ENCODE measurements at regions not wholly inside any gene's neighbourhood (a gene's known extent, or its start where the extent isn't known, plus 50 kb on each side); places are given as distances from the start of the nearest gene placed in this dataset.

DNA sequence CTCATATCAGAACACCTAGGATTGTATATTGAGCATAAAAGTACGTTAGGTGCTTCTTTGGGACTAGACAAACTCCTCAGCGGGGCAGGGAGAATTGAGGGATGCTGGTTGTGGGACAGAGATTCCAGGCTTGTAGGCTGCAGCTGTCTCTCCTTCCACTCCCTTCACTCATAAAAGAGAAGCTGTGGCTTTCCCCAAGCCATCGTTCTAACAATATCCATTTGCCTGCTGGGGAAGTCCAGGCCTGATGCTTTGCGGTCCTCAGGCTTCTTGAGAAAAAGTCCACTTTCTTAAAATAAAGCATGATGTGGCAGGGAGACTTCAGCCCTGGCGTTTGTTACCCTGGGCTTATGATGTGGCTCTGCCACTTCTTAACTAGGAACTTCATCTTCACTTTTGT, 129.3 kb upstream of the OSMR start:
- no peak for DNase-seq
- H3K9me3 Mint-ChIP-seq (ENCODE audit: insufficient read depth), result no peaks in the 10 kb centered on the region
- 0% methylated on average over 1 of the region's 5 CpGs for whole genome bisulfite sequencing (ENCODE audit: insufficient coverage)
- Histone ChIP-seq H2AFZ (ENCODE audit: insufficient read depth, low read depth, low read length, poor library complexity, severe bottlenecking) (no peak overlapping the region), H3K4me2 (replicated peaks; ENCODE audit: low read depth, low read length, poor library complexity, severe bottlenecking) (no peak overlapping the region), H3K36me3 (replicated peaks in 1 of 2; ENCODE audit: control extremely low read depth in 1 of 2, control insufficient read depth in 1 of 2, extremely low read depth in 1 of 2, insufficient read depth in 2 of 2, low read length in 1 of 2) (no peaks in the 10 kb centered on the region), H3K27me3 (replicated peaks in 1 of 4; ENCODE audit: control extremely low read depth in 1 of 4, control insufficient read depth in 3 of 4, insufficient read depth in 4 of 4, low read length in 3 of 4) (no peaks in the 10 kb centered on the region), H3K4me3 (ENCODE audit: control extremely low read depth in 1 of 5, extremely low read depth in 1 of 5, insufficient read depth in 1 of 5, low read depth in 2 of 5, low read length in 4 of 5) (no peak overlapping the region), H3K9me3 (ENCODE audit: control extremely low read depth in 1 of 3, control insufficient read depth in 2 of 3, insufficient read depth in 1 of 3, low read length in 2 of 3) (no peaks in the 10 kb centered on the region), H3K9ac (ENCODE audit: low read length) (no peak overlapping the region), H4K20me1 (ENCODE audit: control insufficient read depth, insufficient read depth, low read length, poor library complexity, severe bottlenecking) (no peaks in the 10 kb centered on the region), H3K79me2 (ENCODE audit: control insufficient read depth, insufficient read depth, low read length) (no peaks in the 10 kb centered on the region), H3K4me1 (ENCODE audit: control insufficient read depth in 2 of 2, insufficient read depth in 2 of 2, low read length in 2 of 2) (no peaks in the 10 kb centered on the region), H3K27ac (ENCODE audit: low read length in 2 of 2) (no peak overlapping the region)
- TF ChIP-seq EZH2 (IDR thresholded peaks at IDR 0.05; ENCODE audit: borderline replicate concordance, insufficient read depth, low read depth, low read length, poor library complexity, severe bottlenecking), result no peak
- no peak for ATAC-seq (ENCODE audit: low read depth)
- no peaks in the 10 kb centered on the region for H3K27me3 Mint-ChIP-seq
- H3K4me1 Mint-ChIP-seq, result no peaks in the 10 kb centered on the region
- ChIA-PET CTCF (no interaction called here), POLR2A (no interaction called here)
- no peak overlapping the region for H3K4me3 Mint-ChIP-seq
- intact Hi-C loops (cut with micrococcal nuclease), result no loop called here
- no peak overlapping the region for H3K27ac Mint-ChIP-seq

DNA sequence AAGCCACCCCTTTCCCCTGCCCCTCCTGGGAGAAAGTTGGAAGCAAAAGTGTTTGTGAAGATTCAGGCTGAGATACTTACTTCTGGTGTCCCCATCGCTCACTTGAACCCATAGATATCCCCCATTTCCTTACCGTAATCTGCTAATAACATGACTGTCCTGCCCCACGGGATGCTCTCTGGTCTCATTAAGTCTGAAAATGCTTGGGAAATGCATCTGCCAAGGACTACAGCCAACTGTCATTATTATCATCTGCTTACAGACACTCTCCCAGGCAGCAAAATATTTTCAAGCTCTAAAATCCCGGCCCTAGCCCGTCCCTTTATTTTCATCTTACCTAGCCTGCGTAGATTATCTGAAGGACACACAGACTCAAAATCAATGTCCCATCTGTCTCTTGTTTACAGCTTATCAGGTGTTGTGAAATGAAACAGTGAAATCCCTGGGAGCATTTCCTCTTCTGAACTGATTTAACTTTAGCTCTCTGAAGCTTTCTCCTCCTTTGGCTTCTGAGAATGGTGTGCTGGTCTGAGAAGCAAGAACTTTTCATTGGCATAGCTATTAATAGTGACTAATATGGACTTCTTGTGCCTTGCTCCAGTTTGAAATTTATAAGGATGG, 126.9 kb upstream of the OSMR start:
- DNase-seq (no peak), ATAC-seq (ENCODE audit: low read depth) (no peak)
- Histone ChIP-seq H3K9ac (ENCODE audit: low read length) (no peak overlapping the region), H3K27ac (ENCODE audit: low read length in 2 of 2) (no peak overlapping the region), H4K20me1 (ENCODE audit: control insufficient read depth, insufficient read depth, low read length, poor library complexity, severe bottlenecking) (no peaks in the 10 kb centered on the region), H2AFZ (ENCODE audit: insufficient read depth, low read depth, low read length, poor library complexity, severe bottlenecking) (no peak overlapping the region), H3K36me3 (replicated peaks in 1 of 2; ENCODE audit: control extremely low read depth in 1 of 2, control insufficient read depth in 1 of 2, extremely low read depth in 1 of 2, insufficient read depth in 2 of 2, low read length in 1 of 2) (no peaks in the 10 kb centered on the region), H3K4me3 (ENCODE audit: control extremely low read depth in 1 of 5, extremely low read depth in 1 of 5, insufficient read depth in 1 of 5, low read depth in 2 of 5, low read length in 4 of 5) (no peak overlapping the region), H3K9me3 (ENCODE audit: control extremely low read depth in 1 of 3, control insufficient read depth in 2 of 3, insufficient read depth in 1 of 3, low read length in 2 of 3) (no peaks in the 10 kb centered on the region), H3K4me2 (replicated peaks; ENCODE audit: low read depth, low read length, poor library complexity, severe bottlenecking) (no peak overlapping the region), H3K27me3 (replicated peaks in 1 of 4; ENCODE audit: control extremely low read depth in 1 of 4, control insufficient read depth in 3 of 4, insufficient read depth in 4 of 4, low read length in 3 of 4) (no peaks in the 10 kb centered on the region), H3K79me2 (ENCODE audit: control insufficient read depth, insufficient read depth, low read length) (no peaks in the 10 kb centered on the region), H3K4me1 (ENCODE audit: control insufficient read depth in 2 of 2, insufficient read depth in 2 of 2, low read length in 2 of 2) (no peaks in the 10 kb centered on the region)
- intact Hi-C loops (cut with micrococcal nuclease), result no loop called here
- POLR2A ChIA-PET, result no interaction called here
- Mint-ChIP-seq H3K27me3 (no peaks in the 10 kb centered on the region), H3K4me3 (no peak overlapping the region), H3K27ac (no peak overlapping the region), H3K4me1 (no peaks in the 10 kb centered on the region), H3K9me3 (ENCODE audit: insufficient read depth) (no peaks in the 10 kb centered on the region)
- CTCF ChIA-PET, result no interaction called here
- no peak for TF ChIP-seq EZH2 (IDR thresholded peaks at IDR 0.05; ENCODE audit: borderline replicate concordance, insufficient read depth, low read depth, low read length, poor library complexity, severe bottlenecking)
- TF ChIP-seq, protein P1, sequence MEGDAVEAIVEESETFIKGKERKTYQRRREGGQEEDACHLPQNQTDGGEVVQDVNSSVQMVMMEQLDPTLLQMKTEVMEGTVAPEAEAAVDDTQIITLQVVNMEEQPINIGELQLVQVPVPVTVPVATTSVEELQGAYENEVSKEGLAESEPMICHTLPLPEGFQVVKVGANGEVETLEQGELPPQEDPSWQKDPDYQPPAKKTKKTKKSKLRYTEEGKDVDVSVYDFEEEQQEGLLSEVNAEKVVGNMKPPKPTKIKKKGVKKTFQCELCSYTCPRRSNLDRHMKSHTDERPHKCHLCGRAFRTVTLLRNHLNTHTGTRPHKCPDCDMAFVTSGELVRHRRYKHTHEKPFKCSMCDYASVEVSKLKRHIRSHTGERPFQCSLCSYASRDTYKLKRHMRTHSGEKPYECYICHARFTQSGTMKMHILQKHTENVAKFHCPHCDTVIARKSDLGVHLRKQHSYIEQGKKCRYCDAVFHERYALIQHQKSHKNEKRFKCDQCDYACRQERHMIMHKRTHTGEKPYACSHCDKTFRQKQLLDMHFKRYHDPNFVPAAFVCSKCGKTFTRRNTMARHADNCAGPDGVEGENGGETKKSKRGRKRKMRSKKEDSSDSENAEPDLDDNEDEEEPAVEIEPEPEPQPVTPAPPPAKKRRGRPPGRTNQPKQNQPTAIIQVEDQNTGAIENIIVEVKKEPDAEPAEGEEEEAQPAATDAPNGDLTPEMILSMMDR (IDR thresholded peaks at IDR 0.05), result no peak
- WGBS (ENCODE audit: insufficient coverage), result 87% methylated on average over 5 of the region's 6 CpGs
